Progenitor cell of endocrine pancreas (in vitro differentiated cells): ENCODE measurements at regions not wholly inside any gene's neighbourhood (a gene's known extent, or its start where the extent isn't known, plus 50 kb on each side); places are given as distances from the start of the nearest gene placed in this dataset.

Source experiments
- DNase-seq: peaks from one replicate; pipeline ENCODE4 v3.0.0; 2021; ENCODE audit warnings: low spot score; ENCODE audit not compliant: unreplicated experiment
- H3K27ac Mint-ChIP-seq: 2 replicates; pipeline ENCODE4 v1.8.0; 2021; ENCODE audit warnings: mild to moderate bottlenecking, moderate library complexity, mixed read lengths
- H3K27me3 Mint-ChIP-seq: 2 replicates; pipeline ENCODE4 v1.8.0; 2021; ENCODE audit warnings: mixed read lengths
- H3K36me3 Mint-ChIP-seq: 2 replicates; pipeline ENCODE4 v1.8.0; 2022; ENCODE audit warnings: mixed read lengths; ENCODE audit not compliant: insufficient read depth
- H3K4me1 Mint-ChIP-seq: 2 replicates; pipeline ENCODE4 v1.8.0; 2021; ENCODE audit warnings: low read depth, mixed read lengths
- H3K4me3 Mint-ChIP-seq: 2 replicates; pipeline ENCODE4 v1.8.0; 2021; ENCODE audit warnings: low read depth, mild to moderate bottlenecking, moderate library complexity, mixed read lengths
- H3K9me3 Mint-ChIP-seq: 2 replicates; pipeline ENCODE4 v1.8.0; 2021; ENCODE audit warnings: low read depth, mixed read lengths
- TF ChIP-seq, protein P1 (sequence below): fragments of 200-600 bp; sonication (generic); IDR thresholded peaks from one replicate; pipeline ENCODE4 v1.5.0; 2021; ENCODE audit warnings: antibody characterized with exemption, mild to moderate bottlenecking; ENCODE audit not compliant: unreplicated experiment

GRCh38 chr6:140012150-140012549, 637.7 kb upstream of the CITED2 start:
- TF ChIP-seq, protein P1, sequence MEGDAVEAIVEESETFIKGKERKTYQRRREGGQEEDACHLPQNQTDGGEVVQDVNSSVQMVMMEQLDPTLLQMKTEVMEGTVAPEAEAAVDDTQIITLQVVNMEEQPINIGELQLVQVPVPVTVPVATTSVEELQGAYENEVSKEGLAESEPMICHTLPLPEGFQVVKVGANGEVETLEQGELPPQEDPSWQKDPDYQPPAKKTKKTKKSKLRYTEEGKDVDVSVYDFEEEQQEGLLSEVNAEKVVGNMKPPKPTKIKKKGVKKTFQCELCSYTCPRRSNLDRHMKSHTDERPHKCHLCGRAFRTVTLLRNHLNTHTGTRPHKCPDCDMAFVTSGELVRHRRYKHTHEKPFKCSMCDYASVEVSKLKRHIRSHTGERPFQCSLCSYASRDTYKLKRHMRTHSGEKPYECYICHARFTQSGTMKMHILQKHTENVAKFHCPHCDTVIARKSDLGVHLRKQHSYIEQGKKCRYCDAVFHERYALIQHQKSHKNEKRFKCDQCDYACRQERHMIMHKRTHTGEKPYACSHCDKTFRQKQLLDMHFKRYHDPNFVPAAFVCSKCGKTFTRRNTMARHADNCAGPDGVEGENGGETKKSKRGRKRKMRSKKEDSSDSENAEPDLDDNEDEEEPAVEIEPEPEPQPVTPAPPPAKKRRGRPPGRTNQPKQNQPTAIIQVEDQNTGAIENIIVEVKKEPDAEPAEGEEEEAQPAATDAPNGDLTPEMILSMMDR = no peak

GRCh38 chr6:140011537-140011936, 637.1 kb upstream of the CITED2 start:
- Mint-ChIP-seq H3K27me3 (no peaks in the 10 kb centered on the region), H3K4me1 (peaks cover 23% of the 10 kb centered on the region), H3K4me3 (no peak overlapping the region), H3K9me3 (peaks cover 16% of the 10 kb centered on the region), H3K36me3 (no peaks in the 10 kb centered on the region), H3K27ac (peak overlapping the region; percentile 15)
- DNase-seq = no peak
- TF ChIP-seq, protein P1 = peak; percentile 11

More at GRCh38 chr6:140012150-140012549, 637.7 kb upstream of the CITED2 start:
- Mint-ChIP-seq H3K27ac (no peak overlapping the region), H3K36me3 (no peaks in the 10 kb centered on the region), H3K27me3 (no peaks in the 10 kb centered on the region), H3K4me3 (no peak overlapping the region), H3K9me3 (peaks cover 18% of the 10 kb centered on the region), H3K4me1 (peaks cover 23% of the 10 kb centered on the region)
- DNase-seq = no peak

- no peaks in the 10 kb centered on the region for H3K36me3 Mint-ChIP-seq
- no peak overlapping the region for H3K27ac Mint-ChIP-seq
- peaks cover 23% of the 10 kb centered on the region for H3K4me1 Mint-ChIP-seq
- no peak overlapping the region for H3K4me3 Mint-ChIP-seq
- H3K27me3 Mint-ChIP-seq = no peaks in the 10 kb centered on the region
- peaks cover 10% of the 10 kb centered on the region for H3K9me3 Mint-ChIP-seq
- TF ChIP-seq, protein P1 = no peak
- no peak for DNase-seq
Observed at GRCh38 chr6:140009286-140009685, 634.8 kb upstream of the CITED2 start.

- DNase-seq = no peak
- TF ChIP-seq, protein P1 = no peak
- Mint-ChIP-seq H3K4me3 (no peak overlapping the region), H3K27ac (no peak overlapping the region), H3K36me3 (no peaks in the 10 kb centered on the region), H3K9me3 (peaks cover 10% of the 10 kb centered on the region), H3K4me1 (peaks cover 26% of the 10 kb centered on the region), H3K27me3 (no peaks in the 10 kb centered on the region)
Observed at GRCh38 chr6:140007525-140007924, 633.1 kb upstream of the CITED2 start.

GRCh38 chr6:140003217-140003616, 628.8 kb upstream of the CITED2 start:
- DNase-seq = no peak
- Mint-ChIP-seq H3K27ac (no peak overlapping the region), H3K27me3 (no peaks in the 10 kb centered on the region), H3K4me1 (peaks cover 6% of the 10 kb centered on the region), H3K4me3 (no peak overlapping the region), H3K36me3 (no peaks in the 10 kb centered on the region), H3K9me3 (peaks cover 8% of the 10 kb centered on the region)
- TF ChIP-seq, protein P1 = no peak
